HG02973 (cell line): ENCODE measurements at regions not wholly inside any gene's neighbourhood (a gene's known extent, or its start where the extent isn't known, plus 50 kb on each side); places are given as distances from the start of the nearest gene placed in this dataset.
"Not testable (repeated sequence)": the region's sequence is repeated elsewhere in the genome, so short reads cannot be mapped to it uniquely, and the experiment has no call there.

ENCODE experiments used
- ATAC-seq: cut with Tn5 transposase; IDR thresholded peaks from one replicate; pipeline ENCODE4 v1.9.1; 2021; ENCODE audit warnings: moderate library complexity; ENCODE audit not compliant: unreplicated experiment

- no peak for ATAC-seq
Observed at GRCh38 chr6:139452148-139452876, 77.9 kb upstream of the CITED2 start.

GRCh38 chr6:139449611-139450000 lies 75.2 kb upstream of the CITED2 start:
- ATAC-seq = no peak

GRCh38 chr6:139448998-139449610 lies 74.7 kb upstream of the CITED2 start:
- ATAC-seq = no peak

- peak; percentile 82 for ATAC-seq
Observed at GRCh38 chr6:139448051-139448649, 73.7 kb upstream of the CITED2 start.

- ATAC-seq = no peak
Observed at GRCh38 chr6:139447656-139447975, 73.2 kb upstream of the CITED2 start.

GRCh38 chr6:139446768-139447655 lies 72.6 kb upstream of the CITED2 start:
- no peak for ATAC-seq

- ATAC-seq = no peak
Observed at GRCh38 chr6:139446138-139446715, 71.8 kb upstream of the CITED2 start.

- not testable (repeated sequence) for ATAC-seq
Observed at GRCh38 chr6:139444273-139444787, 69.9 kb upstream of the CITED2 start.

- ATAC-seq = no peak
Observed at GRCh38 chr6:139443231-139444112, 69.0 kb upstream of the CITED2 start.

GRCh38 chr6:139442188-139442671 lies 67.8 kb upstream of the CITED2 start:
- no peak for ATAC-seq

GRCh38 chr6:139439349-139439748 lies 64.9 kb upstream of the CITED2 start:
- no peak for ATAC-seq

- ATAC-seq = no peak
Observed at GRCh38 chr6:139438775-139439174, 64.3 kb upstream of the CITED2 start.

- no peak for ATAC-seq
Observed at GRCh38 chr6:139436957-139437348, 62.5 kb upstream of the CITED2 start.

- ATAC-seq = no peak
Observed at GRCh38 chr6:139436200-139436956, 61.9 kb upstream of the CITED2 start.

- ATAC-seq = no peak
Observed at GRCh38 chr6:139433631-139434419, 59.4 kb upstream of the CITED2 start.

GRCh38 chr6:139431602-139431956 lies 57.1 kb upstream of the CITED2 start:
- ATAC-seq = no peak

- no peak for ATAC-seq
Observed at GRCh38 chr6:139430899-139431601, 56.6 kb upstream of the CITED2 start.
